DMS53 treated with DMSO at 0.1 percent for 48 hours (cell line): ENCODE measurements at regions not wholly inside any gene's neighbourhood (a gene's known extent, or its start where the extent isn't known, plus 50 kb on each side); places are given as distances from the start of the nearest gene placed in this dataset.

Experiments
- DNase-seq: peaks from one replicate; lab custom pipeline; 2025; ENCODE audit not compliant: unreplicated experiment; lab: John Stamatoyannopoulos, UW

- DNase-seq, result no peak
These were observed 137.1 kb upstream of the GAS1 start for GRCh38 chr9:87084407-87084806.

- DNase-seq, result no peak
These were observed 137.8 kb upstream of the GAS1 start for GRCh38 chr9:87085073-87085472.

DNA sequence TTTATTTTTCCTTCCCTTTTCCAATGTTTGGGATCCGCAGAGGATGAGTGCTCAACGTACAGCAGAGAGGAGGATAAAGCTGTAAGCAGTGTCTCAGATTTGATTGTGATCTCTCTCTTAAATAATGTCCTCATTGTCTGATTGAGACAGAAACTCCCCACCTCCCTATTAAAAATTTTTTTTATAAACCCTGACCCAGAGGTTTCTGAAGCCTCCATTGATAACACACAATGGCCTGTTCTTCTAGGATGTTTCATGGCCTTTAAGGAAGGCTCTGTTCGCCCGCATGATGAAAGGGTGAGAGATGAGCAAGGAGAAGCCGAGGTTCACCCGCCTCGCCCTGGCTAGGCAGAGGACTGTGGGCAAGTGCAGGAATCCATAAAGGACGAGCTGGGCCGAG lies 138.2 kb upstream of the GAS1 start:
- no peak for DNase-seq

DNA sequence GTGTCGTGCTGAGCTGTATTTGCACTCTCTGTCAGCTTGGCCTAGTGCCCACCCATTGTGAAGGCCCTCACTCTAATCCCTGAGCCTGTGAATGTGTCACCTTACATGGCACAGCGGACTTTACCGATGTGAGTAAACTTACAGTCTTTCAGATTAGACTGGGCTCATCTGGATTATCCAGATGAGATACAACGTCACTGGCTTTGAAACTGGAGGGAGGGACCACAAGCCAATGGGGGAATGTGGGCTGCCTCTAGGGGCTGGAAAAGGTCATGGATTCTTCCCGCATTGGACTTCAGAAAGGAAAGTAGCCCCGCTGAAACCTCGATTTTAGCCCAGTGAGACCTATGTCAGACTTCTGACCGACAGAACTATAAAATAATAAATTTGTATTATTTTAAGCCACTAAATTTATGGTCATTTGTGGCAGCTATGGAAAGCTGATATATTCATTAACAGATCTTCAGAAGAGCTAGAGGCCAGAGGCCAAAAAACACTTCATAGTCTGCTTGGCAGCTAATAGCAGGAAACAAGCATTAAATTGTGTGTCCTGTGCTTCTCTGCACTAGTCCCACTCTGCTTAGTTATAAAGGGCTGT lies 139.0 kb upstream of the GAS1 start:
- DNase-seq, result no peak

DNA sequence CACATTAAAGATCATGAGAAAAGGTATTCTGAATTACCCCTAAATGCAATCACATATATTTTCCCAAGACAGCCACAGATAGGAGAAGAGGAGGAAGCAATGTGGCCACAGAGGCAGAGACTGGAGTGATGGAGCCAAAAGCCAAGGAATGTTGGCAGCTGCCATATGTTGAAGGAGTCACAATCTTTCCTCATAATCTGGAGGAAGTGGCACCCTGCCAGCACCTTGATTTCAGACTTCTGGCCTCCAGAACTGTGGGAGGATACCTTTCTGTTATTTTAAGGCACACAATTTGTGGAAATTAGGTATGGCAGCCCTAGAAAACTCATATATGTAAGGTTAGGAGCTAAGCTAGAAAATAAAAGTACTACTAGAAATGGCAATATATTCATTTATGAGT lies 139.9 kb upstream of the GAS1 start:
- no peak for DNase-seq

- no peak for DNase-seq
These were observed 140.9 kb upstream of the GAS1 start for GRCh38 chr9:87088192-87088591.

DNA sequence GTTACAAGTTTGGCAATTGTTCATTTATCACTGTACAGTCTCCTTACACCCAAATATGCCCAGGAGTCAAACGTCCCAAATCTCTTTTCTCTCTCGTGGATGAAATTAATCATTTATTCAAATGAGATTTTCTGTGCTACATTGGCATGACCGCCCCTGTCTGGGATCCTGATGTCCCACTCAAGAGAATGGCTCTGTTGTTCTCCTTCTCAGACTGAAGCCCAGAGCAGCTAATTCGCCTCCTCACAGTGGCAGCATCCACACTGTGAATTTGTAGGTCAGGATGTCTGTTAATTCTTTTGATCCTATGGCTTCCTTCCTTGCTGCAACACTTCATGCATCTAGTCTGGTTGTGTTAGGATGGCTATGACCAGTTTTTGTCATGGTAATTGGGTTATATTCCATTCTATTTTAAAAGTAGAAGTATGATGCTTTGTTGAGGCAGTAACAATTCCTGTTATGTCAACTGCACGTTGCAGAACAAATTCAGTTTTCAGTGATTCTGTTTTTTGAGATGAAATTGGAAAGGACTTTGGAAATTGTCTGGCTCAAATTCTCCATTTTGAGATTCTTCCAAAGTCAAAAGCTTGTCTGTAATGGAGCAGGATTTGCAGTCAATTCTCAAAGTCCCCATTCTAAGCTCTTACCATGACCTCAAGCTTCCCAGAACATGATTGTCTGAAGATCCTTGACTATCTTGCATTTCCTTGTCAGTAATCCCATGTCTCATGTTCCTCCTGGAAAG lies 141.5 kb upstream of the GAS1 start:
- no peak for DNase-seq

DNA sequence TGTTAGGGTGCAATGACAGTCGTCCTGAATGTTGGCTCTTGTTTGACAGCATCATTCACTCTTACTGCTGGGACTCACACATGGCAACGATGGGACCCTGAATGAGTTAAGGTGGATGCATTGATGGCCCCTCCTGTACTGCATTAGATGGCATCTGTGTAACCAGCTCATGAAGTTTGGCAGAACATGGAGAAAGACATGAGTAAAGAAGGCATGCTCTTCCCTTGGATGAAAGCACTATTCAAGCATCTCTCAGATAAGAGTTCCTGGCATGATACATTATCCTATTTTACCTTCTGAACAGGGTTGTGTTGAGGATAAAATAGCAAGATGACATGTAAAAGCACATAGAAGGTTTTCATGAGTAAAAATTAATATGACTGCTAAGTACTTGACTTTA lies 142.2 kb upstream of the GAS1 start:
- DNase-seq, result no peak

- DNase-seq, result no peak
These were observed 142.6 kb upstream of the GAS1 start for GRCh38 chr9:87089929-87090328.

GRCh38 chr9:87093777-87094176 lies 146.5 kb upstream of the GAS1 start:
- no peak for DNase-seq

DNA sequence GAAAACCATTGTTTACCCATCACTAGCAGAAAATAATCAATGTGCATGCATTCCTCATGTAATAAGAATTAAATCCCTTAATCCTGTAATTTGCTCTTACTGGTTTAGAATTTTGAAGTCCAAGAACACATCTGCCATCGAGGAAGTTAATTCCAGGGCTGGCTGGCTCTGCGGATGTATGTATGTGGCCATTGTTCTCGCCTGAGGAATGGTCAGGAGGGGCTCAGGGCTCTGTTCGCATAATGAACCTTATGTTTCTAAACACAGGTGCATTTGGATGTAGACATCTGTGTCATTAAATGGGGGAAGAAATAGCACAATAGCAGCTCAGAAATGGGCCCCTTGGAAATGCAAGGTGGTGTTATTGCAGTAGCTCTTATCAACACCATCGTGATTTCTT lies 148.6 kb upstream of the GAS1 start:
- no peak for DNase-seq

GRCh38 chr9:87096506-87096905 lies 149.2 kb upstream of the GAS1 start:
- DNase-seq, result no peak

DNA sequence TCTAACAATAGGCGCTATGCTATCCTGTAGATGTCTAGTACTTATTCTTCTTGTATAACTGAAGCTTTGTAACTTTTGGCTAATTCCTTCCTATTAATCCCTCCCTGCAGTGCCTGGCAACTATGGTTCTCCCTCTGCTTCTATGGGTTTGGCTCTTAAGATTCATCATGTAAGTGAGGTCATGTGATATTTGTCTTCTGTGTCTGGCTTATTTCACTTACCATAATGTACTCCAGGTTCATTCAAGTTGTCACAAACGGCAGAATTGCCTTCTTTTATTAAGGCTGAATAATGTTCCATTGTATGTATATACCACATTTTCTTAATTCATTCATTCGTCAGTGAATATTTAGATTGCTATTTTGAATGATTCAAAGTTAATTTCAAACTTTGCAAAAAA lies 149.9 kb upstream of the GAS1 start:
- no peak for DNase-seq

- DNase-seq, result no peak
These were observed 152.1 kb upstream of the GAS1 start for GRCh38 chr9:87099407-87099806.

- DNase-seq, result no peak
These were observed 152.7 kb upstream of the GAS1 start for GRCh38 chr9:87100001-87100400.

DNA sequence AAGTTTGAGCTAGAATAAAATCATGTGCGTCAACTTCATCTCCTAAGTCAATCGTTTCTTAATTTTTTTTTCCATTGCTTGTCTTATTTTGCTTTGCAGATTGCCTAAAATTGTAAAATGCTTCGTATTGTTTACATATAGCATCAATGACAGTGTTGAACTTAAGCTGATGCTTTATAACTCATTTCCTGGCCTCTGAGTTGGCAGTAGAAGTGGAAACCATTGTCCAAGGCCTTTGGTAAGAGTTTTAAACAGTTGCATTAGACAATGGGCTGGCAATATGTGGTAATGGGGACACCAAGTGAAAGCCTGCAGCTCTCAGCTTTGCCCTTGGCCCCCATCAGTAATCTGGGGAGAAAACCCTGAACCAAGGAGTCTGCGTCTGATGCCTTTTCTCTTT lies 154.8 kb upstream of the GAS1 start:
- no peak for DNase-seq

DNA sequence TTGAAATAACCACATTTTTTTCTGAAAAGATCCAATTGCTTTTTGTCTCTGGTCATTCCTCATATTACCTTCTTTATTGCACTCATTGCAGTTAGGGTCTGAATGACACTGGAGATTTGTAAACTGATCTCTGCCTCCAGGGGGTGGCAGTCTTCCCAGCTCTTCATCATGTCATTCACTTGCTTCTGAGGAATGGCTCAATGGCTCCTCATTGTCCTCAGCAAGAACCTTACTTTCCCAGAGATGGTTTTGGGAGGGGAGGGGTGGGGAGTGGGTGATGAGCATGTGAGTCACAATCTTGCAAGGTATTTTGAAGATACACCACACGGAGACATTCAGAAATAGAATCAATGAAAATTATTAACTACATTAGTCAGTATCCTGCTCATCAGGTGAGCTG lies 159.8 kb upstream of the GAS1 start:
- DNase-seq, result no peak

- no peak for DNase-seq
These were observed 161.4 kb upstream of the GAS1 start for GRCh38 chr9:87108661-87109060.

GRCh38 chr9:87109231-87109631 lies 161.9 kb upstream of the GAS1 start:
- DNase-seq, result no peak

DNA sequence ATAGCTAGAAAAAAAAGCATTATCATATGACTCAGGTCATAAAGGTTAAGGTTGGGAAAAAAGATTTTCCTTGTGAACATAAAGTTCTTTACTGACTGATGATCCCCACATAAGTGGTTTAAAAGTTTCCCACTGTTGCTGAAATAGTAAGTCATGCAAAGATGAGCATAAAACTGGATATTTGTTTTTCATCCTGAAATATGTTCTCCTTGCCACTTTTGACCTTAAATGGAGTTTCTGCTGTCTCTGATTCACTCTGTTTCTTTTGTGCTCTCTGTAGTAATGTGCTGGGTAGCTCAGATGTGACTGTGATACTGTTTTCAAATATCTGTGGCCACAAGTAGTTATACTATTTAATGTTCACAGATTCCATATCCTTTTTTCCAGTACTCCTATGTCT lies 162.5 kb upstream of the GAS1 start:
- no peak for DNase-seq

GRCh38 chr9:87111010-87111409 lies 163.7 kb upstream of the GAS1 start:
- no peak for DNase-seq

DNA sequence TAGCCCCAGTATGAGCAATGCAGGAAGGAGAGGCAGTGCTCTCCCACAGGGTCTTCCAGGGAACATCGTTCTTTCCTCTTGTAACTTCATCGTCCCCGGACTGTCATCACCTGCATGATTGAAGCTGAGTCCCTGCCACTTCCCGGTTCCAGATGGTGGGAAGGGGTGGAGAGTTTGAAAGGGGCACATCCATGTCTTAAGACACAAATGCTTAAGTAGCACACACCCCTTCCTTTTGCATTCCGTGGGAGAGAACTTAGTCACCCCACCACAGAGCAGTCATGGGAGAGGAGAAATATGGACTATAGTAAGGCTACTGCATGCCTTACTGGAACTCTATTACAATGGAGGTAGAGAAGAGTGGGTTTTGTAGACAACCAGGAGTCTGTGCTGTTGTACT lies 165.3 kb upstream of the GAS1 start:
- DNase-seq, result no peak

GRCh38 chr9:87113874-87114273 lies 166.6 kb upstream of the GAS1 start:
- no peak for DNase-seq
